ENCODE measurements at regions not wholly inside any gene's neighbourhood (a gene's known extent, or its start where the extent isn't known, plus 50 kb on each side); places are given as distances from the start of the nearest gene placed in this dataset.
A peak's percentile ranks its signal among the peaks of the same experiment; 100 is the strongest.

DNA sequence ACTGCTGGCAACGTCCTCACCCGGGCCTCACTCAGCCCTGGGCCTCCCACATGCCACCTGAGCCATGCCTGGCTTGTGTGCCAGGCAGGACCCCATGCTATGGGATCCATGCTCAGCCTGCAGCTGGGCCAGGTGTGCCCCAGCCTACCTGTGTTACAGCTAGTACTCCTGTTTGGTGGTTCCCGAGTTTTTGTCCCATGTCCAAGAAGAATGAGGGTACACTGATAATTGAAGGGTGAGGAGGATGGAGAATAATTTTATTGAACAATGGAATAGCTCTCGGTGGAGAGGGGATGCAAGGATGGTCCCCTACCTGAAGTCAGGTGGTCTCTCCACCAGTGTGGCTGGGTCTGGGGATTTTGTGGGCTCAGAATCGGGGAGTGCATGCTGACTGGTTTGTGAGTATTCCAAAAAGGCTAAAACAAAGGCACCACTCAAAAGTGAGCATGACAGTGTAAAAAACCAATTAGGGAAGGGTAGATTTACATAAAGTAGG lies 137.9 kb downstream of the TNFSF18 start:
- DNase-seq (ENCODE audit: low read depth), result no peak
- no peak overlapping the region for H3K4me3 ChIP-seq (ENCODE audit: control insufficient read depth, low read depth, low read length)
- TF ChIP-seq, protein P1, sequence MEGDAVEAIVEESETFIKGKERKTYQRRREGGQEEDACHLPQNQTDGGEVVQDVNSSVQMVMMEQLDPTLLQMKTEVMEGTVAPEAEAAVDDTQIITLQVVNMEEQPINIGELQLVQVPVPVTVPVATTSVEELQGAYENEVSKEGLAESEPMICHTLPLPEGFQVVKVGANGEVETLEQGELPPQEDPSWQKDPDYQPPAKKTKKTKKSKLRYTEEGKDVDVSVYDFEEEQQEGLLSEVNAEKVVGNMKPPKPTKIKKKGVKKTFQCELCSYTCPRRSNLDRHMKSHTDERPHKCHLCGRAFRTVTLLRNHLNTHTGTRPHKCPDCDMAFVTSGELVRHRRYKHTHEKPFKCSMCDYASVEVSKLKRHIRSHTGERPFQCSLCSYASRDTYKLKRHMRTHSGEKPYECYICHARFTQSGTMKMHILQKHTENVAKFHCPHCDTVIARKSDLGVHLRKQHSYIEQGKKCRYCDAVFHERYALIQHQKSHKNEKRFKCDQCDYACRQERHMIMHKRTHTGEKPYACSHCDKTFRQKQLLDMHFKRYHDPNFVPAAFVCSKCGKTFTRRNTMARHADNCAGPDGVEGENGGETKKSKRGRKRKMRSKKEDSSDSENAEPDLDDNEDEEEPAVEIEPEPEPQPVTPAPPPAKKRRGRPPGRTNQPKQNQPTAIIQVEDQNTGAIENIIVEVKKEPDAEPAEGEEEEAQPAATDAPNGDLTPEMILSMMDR (conservative IDR thresholded peaks at IDR 0.05; ENCODE audit: control insufficient read depth, insufficient read depth, low read depth, low read length), result no peak

GRCh38 chr1:172914501-172915144 lies 136.1 kb downstream of the TNFSF18 start:
- no peak overlapping the region for H3K4me3 ChIP-seq (ENCODE audit: control insufficient read depth, low read depth, low read length)
- TF ChIP-seq, protein P1 (conservative IDR thresholded peaks at IDR 0.05; ENCODE audit: control insufficient read depth, insufficient read depth, low read depth, low read length), result no peak
- DNase-seq (ENCODE audit: low read depth), result peak; percentile 91

DNA sequence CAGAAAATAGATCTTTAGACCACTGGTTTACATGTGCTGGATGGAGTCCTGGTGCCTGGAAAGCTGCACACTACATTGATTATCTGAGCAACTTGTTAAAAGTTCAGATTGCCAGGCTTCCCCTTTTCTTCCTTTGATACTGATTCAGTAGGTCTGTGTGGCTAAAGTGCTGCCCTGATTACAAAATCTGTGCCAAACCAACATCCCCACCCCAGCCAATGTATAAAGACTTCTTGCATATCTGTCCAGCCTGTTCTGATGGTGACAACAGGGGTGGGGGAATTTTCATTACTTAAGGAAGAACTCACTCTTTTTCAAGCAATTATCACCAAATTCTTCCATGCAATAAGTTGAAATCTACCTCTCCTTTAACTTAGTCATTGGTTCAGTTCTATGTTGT lies 135.5 kb downstream of the TNFSF18 start:
- TF ChIP-seq, protein P1 (conservative IDR thresholded peaks at IDR 0.05; ENCODE audit: control insufficient read depth, insufficient read depth, low read depth, low read length), result no peak
- H3K4me3 ChIP-seq (ENCODE audit: control insufficient read depth, low read depth, low read length), result no peak overlapping the region
- no peak for DNase-seq (ENCODE audit: low read depth)

DNA sequence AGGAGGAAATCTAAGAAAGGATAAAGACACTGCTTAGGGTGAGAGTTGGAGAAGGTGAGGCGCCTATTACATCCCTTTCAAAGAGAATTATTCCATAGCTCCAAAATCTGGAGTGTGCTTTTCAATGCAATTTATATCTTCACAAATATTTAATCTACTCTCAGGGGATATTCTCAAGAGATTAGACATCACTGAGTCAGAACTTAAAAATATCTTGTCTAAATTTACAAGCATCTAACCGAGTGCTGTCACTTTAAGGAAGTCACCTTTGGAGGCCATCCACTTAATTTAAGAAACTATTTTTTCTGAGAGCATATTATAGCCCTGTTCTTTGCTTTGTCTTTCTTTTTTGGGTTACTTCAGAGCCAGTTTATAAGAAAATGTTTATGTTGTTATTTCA lies 134.6 kb downstream of the TNFSF18 start:
- H3K4me3 ChIP-seq (ENCODE audit: control insufficient read depth, low read depth, low read length), result no peak overlapping the region
- peak; percentile 54 for DNase-seq (ENCODE audit: low read depth)
- TF ChIP-seq, protein P1 (conservative IDR thresholded peaks at IDR 0.05; ENCODE audit: control insufficient read depth, insufficient read depth, low read depth, low read length), result no peak

- TF ChIP-seq, protein P1 (conservative IDR thresholded peaks at IDR 0.05; ENCODE audit: control insufficient read depth, insufficient read depth, low read depth, low read length), result no peak
- H3K4me3 ChIP-seq (ENCODE audit: control insufficient read depth, low read depth, low read length), result no peak overlapping the region
- peak; percentile 96 for DNase-seq (ENCODE audit: low read depth)
Measured at GRCh38 chr1:172917972-172918371, 132.8 kb downstream of the TNFSF18 start.

GRCh38 chr1:172918478-172918877 lies 132.3 kb downstream of the TNFSF18 start:
- DNase-seq (ENCODE audit: low read depth), result no peak
- H3K4me3 ChIP-seq (ENCODE audit: control insufficient read depth, low read depth, low read length), result no peak overlapping the region
- TF ChIP-seq, protein P1 (conservative IDR thresholded peaks at IDR 0.05; ENCODE audit: control insufficient read depth, insufficient read depth, low read depth, low read length), result no peak
